Activated CD4-positive, alpha-beta T cell treated with anti-CD3 and anti-CD28 coated beads, Interleukin-10, Interleukin-2, amounts not matched to agents 100 ng/mL and 50 ng/mL, durations not matched to agents 16 hours and 8 hours (primary cell): ENCODE measurements at regions not wholly inside any gene's neighbourhood (a gene's known extent, or its start where the extent isn't known, plus 50 kb on each side); places are given as distances from the start of the nearest gene placed in this dataset.
"Not testable (repeated sequence)": the region's sequence is repeated elsewhere in the genome, so short reads cannot be mapped to it uniquely, and the experiment has no call there.

ENCODE experiments used
- DNase-seq: peaks from one replicate; pipeline ENCODE4 v3.0.0-alpha.2; 2020

DNA sequence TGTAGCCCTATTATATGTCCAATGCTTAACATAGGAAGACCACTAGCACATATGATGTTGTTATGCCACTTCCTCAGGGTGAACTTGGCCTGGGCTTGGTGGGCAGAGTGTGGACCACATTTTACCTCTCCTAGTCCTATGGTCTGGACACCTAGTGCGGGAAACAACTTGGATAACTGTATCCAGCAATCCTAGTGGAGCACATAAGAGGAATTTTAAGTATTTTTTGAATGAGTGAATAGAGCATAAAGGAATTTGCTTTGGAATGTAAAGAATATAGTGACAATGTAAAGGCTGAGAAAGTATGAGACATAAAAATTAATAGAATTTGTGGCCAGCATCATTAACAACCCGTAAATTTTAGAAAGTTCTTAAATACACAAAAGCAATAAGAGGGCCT lies 528.9 kb downstream of the IGSF11 start:
- no peak for DNase-seq

DNA sequence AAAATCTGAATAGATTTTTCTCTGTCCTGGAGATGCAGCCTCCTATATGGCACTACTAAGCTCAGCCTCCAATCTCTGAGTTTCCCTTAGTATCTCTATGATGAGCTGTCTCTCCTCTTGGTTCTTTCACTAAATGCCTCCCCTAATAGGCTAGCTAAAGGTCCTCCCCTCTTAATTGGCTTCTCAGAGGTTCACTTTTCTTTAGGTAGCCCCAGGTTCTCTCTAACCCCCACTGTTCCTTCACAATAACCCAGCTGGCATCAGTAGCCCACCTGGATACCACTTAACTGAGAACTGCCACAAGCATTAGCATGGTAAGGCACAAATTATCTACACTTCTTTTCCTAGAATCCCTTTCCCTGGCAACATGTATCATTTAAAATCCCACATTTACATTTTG lies 523.2 kb downstream of the IGSF11 start:
- no peak for DNase-seq

GRCh38 chr3:118512301-118512700 lies 522.3 kb downstream of the IGSF11 start:
- DNase-seq, result no peak

GRCh38 chr3:118525077-118525476 lies 509.6 kb downstream of the IGSF11 start:
- DNase-seq, result no peak

DNA sequence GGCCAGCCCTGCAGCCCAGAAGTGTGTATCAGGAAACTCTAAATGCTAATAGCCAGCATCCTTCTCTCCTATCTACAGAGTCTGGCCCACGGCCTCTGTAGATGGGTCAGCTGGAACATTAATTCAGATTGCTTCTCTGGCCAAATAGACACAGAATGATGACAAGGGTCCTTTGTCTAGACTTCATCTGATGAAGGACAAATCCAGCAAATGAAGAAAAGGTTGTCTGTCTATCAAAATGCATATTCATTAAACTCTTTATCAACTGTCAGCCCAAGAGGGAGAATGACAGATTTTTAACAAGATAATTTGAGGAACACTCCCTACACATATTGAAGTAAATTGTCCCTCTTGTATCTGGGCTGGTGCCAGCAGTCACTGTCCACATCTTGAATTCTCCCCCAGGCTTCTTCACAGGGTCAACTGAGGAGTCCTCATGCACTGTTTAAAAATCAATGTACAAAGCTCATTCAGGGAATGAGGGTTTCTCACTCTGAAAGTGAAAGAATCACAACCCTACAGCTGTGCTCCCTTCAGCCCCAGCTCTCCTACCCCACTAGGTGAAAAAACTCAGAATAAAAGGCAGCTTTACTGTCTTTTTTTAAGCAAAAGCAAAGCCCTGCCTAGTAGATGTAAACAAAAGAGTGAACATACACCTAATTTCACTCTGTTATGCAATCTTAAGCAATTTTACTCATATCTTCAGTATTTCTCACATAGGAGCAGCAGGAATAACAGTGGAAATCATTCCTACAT lies 507.7 kb downstream of the IGSF11 start:
- no peak for DNase-seq

DNA sequence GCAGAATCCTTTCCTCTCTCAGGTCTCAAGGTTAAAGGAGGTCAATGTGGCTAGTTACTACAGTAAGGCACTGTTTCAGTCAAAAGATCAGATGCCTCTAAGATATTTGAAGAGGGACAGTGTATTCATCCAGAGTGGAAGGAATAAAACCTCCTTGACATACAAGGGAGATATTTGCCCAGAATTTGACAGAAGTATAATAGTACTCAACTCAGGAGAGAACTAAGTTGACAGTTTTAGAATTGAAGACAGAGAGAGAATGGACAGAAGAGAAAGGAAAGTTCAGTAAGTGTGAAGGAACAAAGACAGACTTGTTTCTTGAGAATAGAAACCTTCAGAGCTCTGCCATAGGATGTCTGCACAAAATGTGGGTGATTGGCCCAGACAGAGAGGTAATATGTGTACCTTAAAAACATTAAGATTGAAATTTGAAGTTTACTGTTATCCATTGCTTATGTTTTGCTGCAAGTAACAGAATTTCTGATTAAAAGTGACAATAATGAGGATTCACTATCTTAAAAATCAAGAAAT lies 507.1 kb downstream of the IGSF11 start:
- DNase-seq, result no peak

DNA sequence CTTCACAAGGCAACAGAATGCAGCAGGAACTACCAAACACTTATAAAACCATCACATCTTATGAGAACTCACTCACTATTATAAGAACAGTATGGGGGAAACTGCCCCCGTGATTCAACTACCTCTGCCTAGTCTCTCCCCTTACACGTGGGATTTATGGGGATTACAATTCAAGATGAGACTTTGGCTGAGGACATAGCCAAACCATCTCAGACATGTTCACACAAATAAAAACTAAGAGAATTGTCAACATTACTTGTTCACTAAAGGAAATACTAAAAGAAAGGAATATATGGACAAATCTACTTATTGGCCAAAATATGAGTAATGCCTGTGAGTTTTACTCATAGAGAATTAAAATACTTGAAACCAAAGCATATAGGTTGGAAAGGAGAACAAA lies 505.1 kb downstream of the IGSF11 start:
- DNase-seq, result no peak

- no peak for DNase-seq
These were observed 504.2 kb downstream of the IGSF11 start for GRCh38 chr3:118530350-118530922.

DNA sequence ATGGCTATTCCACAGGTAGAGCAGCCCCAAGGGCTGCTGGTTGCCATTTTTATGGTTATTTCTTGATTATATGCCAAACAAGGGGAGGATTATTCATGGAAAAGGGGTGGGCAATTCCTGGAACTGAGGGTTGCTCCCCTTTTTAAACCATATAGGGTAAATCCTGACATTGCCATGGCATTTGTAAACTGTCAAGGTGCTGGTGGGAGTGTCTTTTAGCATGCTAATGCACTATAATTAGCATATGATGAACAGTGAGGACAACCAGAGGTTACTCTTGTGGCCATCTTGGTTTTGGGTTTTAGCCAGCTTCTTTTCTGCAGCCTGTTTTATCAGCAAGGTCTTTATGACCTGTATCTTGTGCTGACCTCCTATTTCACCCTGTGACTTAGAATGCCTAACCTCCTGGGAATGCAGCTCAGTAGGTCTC lies 503.7 kb downstream of the IGSF11 start:
- DNase-seq, result not testable (repeated sequence)

- no peak for DNase-seq
These were observed 502.8 kb downstream of the IGSF11 start for GRCh38 chr3:118531816-118532215.

GRCh38 chr3:118533676-118534075 lies 501.0 kb downstream of the IGSF11 start:
- DNase-seq, result no peak

- no peak for DNase-seq
These were observed 500.1 kb downstream of the IGSF11 start for GRCh38 chr3:118534519-118534918.

GRCh38 chr3:118536764-118537163 lies 497.9 kb downstream of the IGSF11 start:
- DNase-seq, result no peak

GRCh38 chr3:118537454-118537853 lies 497.2 kb downstream of the IGSF11 start:
- no peak for DNase-seq

GRCh38 chr3:118538187-118538586 lies 496.5 kb downstream of the IGSF11 start:
- no peak for DNase-seq

DNA sequence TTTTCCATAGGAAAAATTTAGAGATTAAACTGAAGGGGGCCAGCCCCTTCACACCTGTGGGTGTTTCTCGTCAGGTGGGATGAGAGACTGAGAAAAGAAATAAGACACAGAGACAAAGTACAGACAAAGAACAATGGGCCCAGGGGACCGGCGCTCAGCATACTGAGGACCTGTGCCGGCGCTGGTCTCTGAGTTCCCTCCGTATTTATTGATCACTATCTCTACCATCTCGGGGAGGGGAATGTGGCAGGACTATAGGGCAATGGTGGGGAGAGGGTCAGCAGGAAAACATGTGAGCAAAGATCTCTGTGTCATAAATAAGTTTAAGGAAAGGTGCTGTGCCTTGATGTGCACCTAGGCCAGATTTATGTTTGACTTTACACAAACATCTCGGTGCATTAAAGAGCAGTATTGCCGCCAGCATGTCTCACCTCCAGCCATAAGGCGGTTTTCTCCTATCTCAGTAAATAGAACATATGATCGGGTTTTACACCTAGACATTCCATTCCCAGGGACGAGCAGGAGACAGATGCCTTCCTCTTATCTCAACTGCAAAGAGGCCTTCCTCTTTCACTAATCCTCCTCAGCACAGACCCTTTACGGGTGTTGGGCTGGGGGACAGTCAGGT lies 494.7 kb downstream of the IGSF11 start:
- DNase-seq, result not testable (repeated sequence)

DNA sequence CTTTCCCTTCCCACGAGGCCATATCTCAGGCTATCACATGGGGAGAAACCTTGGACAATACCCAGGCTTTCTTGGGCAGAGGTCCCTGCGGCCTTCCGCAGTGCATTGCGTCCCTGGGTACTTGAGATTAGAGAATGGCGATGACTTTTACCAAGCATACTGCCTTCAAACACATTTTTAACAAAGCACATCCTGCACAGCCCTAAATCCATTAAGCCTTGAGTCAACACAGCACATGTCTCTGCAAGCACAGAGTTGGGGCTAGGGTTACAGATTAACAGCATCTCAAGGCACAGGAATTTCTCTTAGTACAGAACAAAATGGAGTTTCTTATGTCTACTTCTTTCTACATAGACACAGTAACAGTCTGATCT lies 494.2 kb downstream of the IGSF11 start:
- not testable (repeated sequence) for DNase-seq

- no peak for DNase-seq
These were observed 493.8 kb downstream of the IGSF11 start for GRCh38 chr3:118540826-118541225.

GRCh38 chr3:118541796-118542195 lies 492.9 kb downstream of the IGSF11 start:
- no peak for DNase-seq

DNA sequence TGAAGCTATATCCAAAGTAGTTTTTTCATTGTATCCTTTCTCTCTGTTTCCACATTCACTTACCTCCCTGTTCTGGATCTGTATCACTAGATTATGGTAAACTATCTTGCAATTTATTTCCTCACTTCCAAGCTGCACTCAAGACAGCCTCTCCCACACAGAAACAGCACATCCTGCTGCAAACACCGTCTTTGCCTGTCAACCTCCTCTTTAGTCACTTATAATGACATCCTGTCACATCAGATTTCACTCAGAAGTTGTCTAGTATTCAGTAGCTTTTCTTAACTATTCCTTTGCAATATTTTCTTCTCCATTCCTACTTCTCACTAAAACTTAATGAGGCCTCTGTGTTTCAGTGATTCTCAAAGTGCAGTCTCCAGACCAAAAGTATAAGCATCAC lies 490.8 kb downstream of the IGSF11 start:
- no peak for DNase-seq

DNA sequence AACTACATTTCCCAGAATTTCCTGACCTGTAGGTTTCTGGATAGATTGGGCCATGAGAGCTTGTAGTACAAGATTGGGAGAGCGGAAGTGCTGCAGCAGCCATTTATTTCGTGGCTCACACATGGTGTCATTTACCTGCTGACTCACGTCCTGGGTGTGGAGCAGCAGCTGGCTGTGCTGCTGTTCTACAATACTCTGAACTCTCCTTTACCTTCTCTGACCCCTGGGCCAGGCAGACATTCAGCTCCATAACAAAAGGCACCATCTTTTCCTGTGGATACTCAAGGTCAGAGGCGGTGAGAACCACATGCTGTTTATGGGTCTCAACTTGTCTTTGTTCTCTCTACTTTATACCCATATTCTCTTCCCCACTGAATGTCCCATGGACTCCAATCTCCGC lies 490.2 kb downstream of the IGSF11 start:
- no peak for DNase-seq

DNA sequence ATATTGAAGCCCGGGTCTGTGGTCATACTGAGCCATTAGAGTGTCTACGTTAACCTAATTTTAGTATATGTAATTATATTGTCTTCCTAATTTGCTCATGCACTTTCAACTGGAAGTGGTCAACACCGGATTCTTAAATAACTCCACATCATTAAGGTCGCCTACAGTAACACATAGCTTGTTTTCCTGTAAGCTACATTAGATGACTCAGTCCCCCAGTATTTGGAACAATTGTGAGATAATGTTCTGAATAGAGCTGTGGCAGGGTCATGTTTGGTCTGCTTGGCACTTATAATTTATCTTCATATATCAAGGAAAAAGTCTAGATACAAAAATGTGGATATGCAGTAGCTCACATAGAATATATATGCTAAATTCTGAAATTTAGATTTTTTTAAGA lies 486.2 kb downstream of the IGSF11 start:
- no peak for DNase-seq

GRCh38 chr3:118550122-118550521 lies 484.5 kb downstream of the IGSF11 start:
- no peak for DNase-seq

DNA sequence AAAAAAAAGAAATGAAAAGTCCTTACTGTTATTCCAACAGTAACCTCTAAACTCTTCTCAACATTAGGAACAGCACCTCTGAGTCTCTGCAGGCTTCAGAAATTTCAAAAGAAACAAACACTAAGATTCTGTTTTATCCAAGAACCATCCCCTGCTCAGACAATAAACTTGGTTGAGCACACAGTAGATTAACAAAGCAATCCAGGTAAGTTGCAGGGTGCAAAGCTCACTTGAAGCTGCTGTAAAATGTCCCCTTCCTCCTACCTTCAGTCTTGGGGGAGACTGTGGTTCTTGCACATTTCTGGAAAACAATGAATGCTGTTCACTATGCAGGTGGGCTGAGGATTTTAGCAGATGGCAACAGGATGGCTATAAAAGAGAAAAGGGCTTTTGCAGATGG lies 484.1 kb downstream of the IGSF11 start:
- DNase-seq, result no peak
